SK-N-SH (cell line): ENCODE measurements at regions not wholly inside any gene's neighbourhood (a gene's known extent, or its start where the extent isn't known, plus 50 kb on each side); places are given as distances from the start of the nearest gene placed in this dataset.

ENCODE experiments used
- CTCF ChIA-PET: fragments of 300-600, 350-600 bp; formaldehyde crosslinking; extraction: SDS; loops from one replicate; lab custom pipeline; 2021; lab: Yijun Ruan, JAX
- POLR2A ChIA-PET: fragments of 350-600 bp; sonication (Branson Sonifier 250); formaldehyde crosslinking; extraction: SDS; loops from one replicate; lab custom pipeline; 2020; ENCODE audit warnings: antibody characterized with exemption, inconsistent platforms; lab: Yijun Ruan, JAX
- DNase-seq: peaks from one replicate; pipeline ENCODE4 v3.0.0; 2012
- H2AFZ ChIP-seq: fragments of 200-600 bp; sonication (generic); 2 replicates; pipeline ENCODE4 v1.8.1; 2016; ENCODE audit warnings: antibody characterized with exemption, mild to moderate bottlenecking, low read depth
- H3F3A ChIP-seq: fragments of 200-600 bp; sonication (generic); replicated peaks from 2 replicates; pipeline ENCODE3; 2016; ENCODE audit warnings: antibody characterized with exemption, mild to moderate bottlenecking; ENCODE audit not compliant: insufficient read depth
- H3K27ac ChIP-seq, 2 experiments: fragments of 200-500 bp in 1 of 2; fragments of 200-600 bp in 1 of 2; sonication (Bioruptor generic) in 1 of 2; sonication (generic), shearing (Covaris generic) in 1 of 2; 2 replicates each; pipeline versions ENCODE4 v1.5.1 to v1.6.1; 2014 to 2016; ENCODE audit warnings: low read depth in 2 of 2, inconsistent platforms in 1 of 2, low read length in 1 of 2, mild to moderate bottlenecking in 1 of 2, mixed read lengths in 1 of 2
- H3K27me3 ChIP-seq: fragments of 200-600 bp; sonication (generic), shearing (Covaris generic); 2 replicates; pipeline ENCODE4 v1.6.1; 2016; ENCODE audit warnings: mixed run types; ENCODE audit not compliant: insufficient read depth
- H3K36me3 ChIP-seq, 2 experiments: fragments of 200-500 bp in 1 of 2; fragments of 200-600 bp in 1 of 2; sonication (Bioruptor generic) in 1 of 2; sonication (generic) in 1 of 2; replicated peaks in 1 of 2; 2 replicates each; pipeline versions ENCODE3 to v1.5.1; 2014 to 2016; ENCODE audit warnings: low read length in 1 of 2, mild to moderate bottlenecking in 1 of 2; ENCODE audit not compliant: insufficient read depth in 2 of 2, control insufficient read depth in 1 of 2
- H3K4me1 ChIP-seq, 2 experiments: fragments of 200-500 bp in 1 of 2; fragments of 200-600 bp in 1 of 2; sonication (Bioruptor generic) in 1 of 2; sonication (generic), shearing (Covaris generic) in 1 of 2; 2 replicates each; pipeline versions ENCODE4 v1.5.1 to v1.6.1; 2014 to 2016; ENCODE audit warnings: low read depth in 1 of 2, low read length in 1 of 2, mixed run types in 1 of 2; ENCODE audit not compliant: insufficient read depth in 2 of 2, control insufficient read depth in 1 of 2
- H3K4me2 ChIP-seq: fragments of 200-600 bp; sonication (generic), shearing (Covaris generic); 2 replicates; pipeline ENCODE4 v1.6.1; 2017; ENCODE audit warnings: mixed run types
- H3K4me3 ChIP-seq, 2 experiments: fragments of 200-500 bp in 1 of 2; fragments of 200-600 bp in 1 of 2; sonication (Bioruptor generic) in 1 of 2; sonication (generic), shearing (Covaris generic) in 1 of 2; 2 replicates each; pipeline versions ENCODE4 v1.5.1 to v1.8.1; 2014 to 2016; ENCODE audit warnings: low read depth in 2 of 2, inconsistent platforms in 1 of 2, low read length in 1 of 2, mild to moderate bottlenecking in 1 of 2, mixed read lengths in 1 of 2, moderate library complexity in 1 of 2
- H3K79me2 ChIP-seq: fragments of 200-600 bp; sonication (generic); 2 replicates; pipeline ENCODE4 v1.8.1; 2017; ENCODE audit warnings: mild to moderate bottlenecking; ENCODE audit not compliant: insufficient read depth
- H3K9ac ChIP-seq: fragments of 200-600 bp; sonication (generic); 2 replicates; pipeline ENCODE4 v1.6.1; 2017; ENCODE audit warnings: mixed run types
- H3K9me2 ChIP-seq: fragments of 200-600 bp; sonication (generic); 2 replicates; pipeline ENCODE4 v1.6.1; 2017; ENCODE audit warnings: mixed run types
- H3K9me3 ChIP-seq: fragments of 200-600 bp; sonication (generic); 2 replicates; pipeline ENCODE4 v1.6.1; 2017; ENCODE audit warnings: mixed run types, mild to moderate bottlenecking, moderate library complexity
- H4K20me1 ChIP-seq: fragments of 200-600 bp; sonication (generic); 2 replicates; pipeline ENCODE4 v1.6.1; 2017; ENCODE audit warnings: mild to moderate bottlenecking, mixed run types; ENCODE audit not compliant: insufficient read depth
- CHD2 ChIP-seq: fragments of 150-350 bp; IDR thresholded peaks from 2 replicates; pipeline ENCODE4 v1.6.1; 2018; ENCODE audit warnings: low read length; ENCODE audit not compliant: partially characterized antibody
- EP300 ChIP-seq, 2 experiments: IDR thresholded peaks; 2 replicates each; pipeline versions ENCODE4 v1.4.0 to v1.6.1; 2012; ENCODE audit warnings: borderline replicate concordance in 1 of 2, low read depth in 1 of 2, low read length in 1 of 2
- FOSL2 ChIP-seq: IDR thresholded peaks from 2 replicates; pipeline ENCODE4 v1.4.0; 2012; ENCODE audit warnings: low read depth, mild to moderate bottlenecking, moderate library complexity, borderline replicate concordance
- FOXJ3 ChIP-seq: sonication (generic); formaldehyde crosslinking; IDR thresholded peaks from 2 replicates; pipeline ENCODE4 v1.5.1; 2020; ENCODE audit warnings: mild to moderate bottlenecking, missing genetic modification reagents
- GABPA ChIP-seq: IDR thresholded peaks from 2 replicates; pipeline ENCODE4 v1.4.0; 2012; ENCODE audit warnings: low read depth, mild to moderate bottlenecking
- GATA2 ChIP-seq: sonication (generic); formaldehyde crosslinking; IDR thresholded peaks from 2 replicates; pipeline ENCODE4 v1.5.0; 2020; ENCODE audit warnings: mild to moderate bottlenecking, missing genetic modification reagents
- JUND ChIP-seq: IDR thresholded peaks from 2 replicates; pipeline ENCODE4 v1.4.0; 2012
- MEF2A ChIP-seq: IDR thresholded peaks from 2 replicates; pipeline ENCODE4 v1.4.0; 2012; ENCODE audit warnings: low read depth, borderline replicate concordance
- MXI1 ChIP-seq: IDR thresholded peaks from 2 replicates; pipeline ENCODE4 v1.6.1; 2012; ENCODE audit warnings: mild to moderate bottlenecking, low read depth, low read length, improper control_type of control experiment
- NFIC ChIP-seq: IDR thresholded peaks from 2 replicates; pipeline ENCODE4 v1.4.0; 2012; ENCODE audit warnings: borderline replicate concordance
- SMC3 ChIP-seq: IDR thresholded peaks from 2 replicates; pipeline ENCODE4 v1.6.1; 2012; ENCODE audit warnings: low read depth, low read length, improper control_type of control experiment
- TCF12 ChIP-seq: IDR thresholded peaks from 2 replicates; pipeline ENCODE4 v1.4.0; 2012
- WGBS: methylation state at CpG from one replicate; pipeline ENCODE4 v1.1.6; 2017; ENCODE audit warnings: low lambda C conversion rate; 5-methylcytosine and 5-hydroxymethylcytosine counted together
- TF ChIP-seq, protein P1 (sequence below): fragments of 150-350 bp; IDR thresholded peaks from 2 replicates; pipeline ENCODE4 v1.6.1; 2017; ENCODE audit warnings: antibody characterized with exemption, low read length, low read depth, borderline replicate concordance
- TF ChIP-seq, protein P2 (sequence below): fragments of 200-600 bp; sonication (generic); IDR thresholded peaks from 2 replicates; pipeline ENCODE4 v1.6.1; 2017; ENCODE audit warnings: antibody characterized with exemption, mild to moderate bottlenecking, moderate library complexity
- TF ChIP-seq, protein P3 (sequence below): IDR thresholded peaks from 2 replicates; pipeline ENCODE4 v1.4.0; 2012; ENCODE audit warnings: low read depth, borderline replicate concordance
- TF ChIP-seq, protein P4 (sequence below): IDR thresholded peaks from 2 replicates; pipeline ENCODE4; 2012
- TF ChIP-seq, protein P5 (sequence below): fragments of 150-350 bp; IDR thresholded peaks from 2 replicates; pipeline ENCODE4 v1.6.1; 2016; ENCODE audit warnings: mild to moderate bottlenecking, low read depth, low read length

DNA sequence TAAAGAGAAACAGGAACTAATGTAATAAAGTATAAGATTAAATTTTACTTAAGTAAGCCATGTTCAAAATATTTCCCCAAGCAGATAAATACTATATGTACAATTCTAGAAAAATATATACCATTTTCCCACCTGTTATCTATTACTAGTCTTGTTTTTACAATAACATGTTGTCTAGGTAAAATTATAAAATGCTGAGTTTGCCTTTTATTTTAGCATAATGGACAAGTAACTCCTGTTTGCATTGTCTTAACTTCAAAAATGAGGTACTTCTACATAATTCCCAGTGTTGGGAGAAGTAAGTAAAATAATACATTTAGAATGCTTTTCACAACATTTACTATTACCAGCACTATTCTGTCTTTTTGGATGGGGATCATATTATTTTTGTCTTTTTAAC lies 800.5 kb downstream of the SLITRK6 start (continued):
- TF ChIP-seq GABPA, result no peak
- TF ChIP-seq, all 33 proteins: peak for 0

DNA sequence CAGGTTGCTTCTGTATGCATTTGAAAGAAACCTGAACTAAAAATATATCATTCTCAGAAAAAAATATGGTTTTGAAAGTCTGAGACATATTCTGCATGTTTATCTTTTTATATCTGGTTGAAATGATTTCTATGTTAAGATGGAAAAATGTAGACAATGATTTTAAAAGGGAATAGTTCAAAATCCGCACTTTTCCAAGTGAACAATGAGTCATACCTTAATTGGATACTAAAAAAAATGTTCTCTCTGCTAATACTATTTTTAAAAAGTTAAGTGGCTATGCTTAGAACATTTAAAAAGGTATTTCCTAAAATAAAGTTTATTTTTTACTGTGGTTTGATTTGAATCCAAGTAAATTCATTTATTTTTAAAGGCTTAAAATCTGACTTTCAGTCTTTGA lies 801.4 kb downstream of the SLITRK6 start:
- TF ChIP-seq EP300 (IDR thresholded peaks at IDR 0.05; ENCODE audit: borderline replicate concordance in 1 of 2, low read depth in 1 of 2, low read length in 1 of 2) (0 out of 4 replicates have a peak, but pooled peaks of 1 of the 2 experiments have one; percentile 49), FOSL2 (peak; percentile 47; the same call in 1 of the 2 replicates), MXI1 (no peak), NFIC (peak; percentile 23; the same call in 1 of the 2 replicates), MEF2A (peak; percentile 76; the same call in 1 of the 2 replicates), TCF12 (peak; percentile 17), JUND (peak; percentile 53; the same call in 1 of the 2 replicates)
- TF ChIP-seq, protein P1, sequence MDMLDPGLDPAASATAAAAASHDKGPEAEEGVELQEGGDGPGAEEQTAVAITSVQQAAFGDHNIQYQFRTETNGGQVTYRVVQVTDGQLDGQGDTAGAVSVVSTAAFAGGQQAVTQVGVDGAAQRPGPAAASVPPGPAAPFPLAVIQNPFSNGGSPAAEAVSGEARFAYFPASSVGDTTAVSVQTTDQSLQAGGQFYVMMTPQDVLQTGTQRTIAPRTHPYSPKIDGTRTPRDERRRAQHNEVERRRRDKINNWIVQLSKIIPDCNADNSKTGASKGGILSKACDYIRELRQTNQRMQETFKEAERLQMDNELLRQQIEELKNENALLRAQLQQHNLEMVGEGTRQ, result no peak
- TF ChIP-seq, protein P2, sequence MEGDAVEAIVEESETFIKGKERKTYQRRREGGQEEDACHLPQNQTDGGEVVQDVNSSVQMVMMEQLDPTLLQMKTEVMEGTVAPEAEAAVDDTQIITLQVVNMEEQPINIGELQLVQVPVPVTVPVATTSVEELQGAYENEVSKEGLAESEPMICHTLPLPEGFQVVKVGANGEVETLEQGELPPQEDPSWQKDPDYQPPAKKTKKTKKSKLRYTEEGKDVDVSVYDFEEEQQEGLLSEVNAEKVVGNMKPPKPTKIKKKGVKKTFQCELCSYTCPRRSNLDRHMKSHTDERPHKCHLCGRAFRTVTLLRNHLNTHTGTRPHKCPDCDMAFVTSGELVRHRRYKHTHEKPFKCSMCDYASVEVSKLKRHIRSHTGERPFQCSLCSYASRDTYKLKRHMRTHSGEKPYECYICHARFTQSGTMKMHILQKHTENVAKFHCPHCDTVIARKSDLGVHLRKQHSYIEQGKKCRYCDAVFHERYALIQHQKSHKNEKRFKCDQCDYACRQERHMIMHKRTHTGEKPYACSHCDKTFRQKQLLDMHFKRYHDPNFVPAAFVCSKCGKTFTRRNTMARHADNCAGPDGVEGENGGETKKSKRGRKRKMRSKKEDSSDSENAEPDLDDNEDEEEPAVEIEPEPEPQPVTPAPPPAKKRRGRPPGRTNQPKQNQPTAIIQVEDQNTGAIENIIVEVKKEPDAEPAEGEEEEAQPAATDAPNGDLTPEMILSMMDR, result no peak
- TF ChIP-seq, all 33 proteins: peak for 6
- Histone ChIP-seq H3K9me2 (no peaks in the 10 kb centered on the region), H4K20me1 (no peaks in the 10 kb centered on the region), H3K4me1 (peaks cover 0 to 3% of the 10 kb centered on the region in 2 experiments; a peak in 2 of 4 replicates), H3K27ac (peak overlapping the region; percentile 52 to 67; a peak in 3 of 4 replicates), H3K9ac (no peak overlapping the region), H3K79me2 (no peaks in the 10 kb centered on the region), H3K27me3 (no peaks in the 10 kb centered on the region), H3K9me3 (no peaks in the 10 kb centered on the region), H3K4me2 (peak overlapping the region; percentile 27; the same call in 1 of the 2 replicates), H3F3A (peaks cover 21% of the 10 kb centered on the region), H3K4me3 (no peak overlapping the region), H2AFZ (peak overlapping the region; percentile 77), H3K36me3 (no peaks in the 10 kb centered on the region)
- WGBS, result 15% methylated on average over 1 of the region's 1 CpG
- ChIA-PET POLR2A (no interaction called here), CTCF (no interaction called here)
- DNase-seq, result no peak

DNA sequence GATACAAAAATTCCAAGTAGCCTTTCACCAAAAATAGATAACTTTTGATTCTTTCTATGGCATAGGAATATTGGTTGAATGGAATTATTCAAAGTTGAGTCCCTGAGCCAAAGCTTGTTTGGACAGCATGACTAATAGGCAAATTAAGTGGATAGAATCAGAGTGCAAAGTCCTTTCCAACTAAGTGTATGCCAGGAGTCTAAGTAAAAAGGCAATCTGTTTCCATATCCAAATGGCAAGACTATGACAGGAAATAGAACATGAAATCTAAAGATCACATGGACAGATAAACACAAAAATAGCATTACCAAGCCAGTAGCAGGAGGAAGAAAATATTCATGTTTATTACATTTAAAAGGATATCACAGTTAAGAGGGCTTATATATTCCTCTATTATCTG lies 804.6 kb downstream of the SLITRK6 start:
- H3K27ac ChIP-seq, result peak overlapping the region; percentile 23 to 64; a peak in 2 of 4 replicates
- no peaks in the 10 kb centered on the region for H3K79me2 ChIP-seq
- peaks cover 0 to 3% of the 10 kb centered on the region in 2 experiments; a peak in 2 of 4 replicates for H3K4me1 ChIP-seq
- H3K9me3 ChIP-seq, result no peaks in the 10 kb centered on the region
- H3K36me3 ChIP-seq, result no peaks in the 10 kb centered on the region
- ChIA-PET POLR2A (no interaction called here), CTCF (no interaction called here)
- H3K9ac ChIP-seq, result no peak overlapping the region
- no peak overlapping the region for H3K4me2 ChIP-seq
- peak; percentile 34 for DNase-seq
- no peaks in the 10 kb centered on the region for H3K27me3 ChIP-seq
- H3K9me2 ChIP-seq, result no peaks in the 10 kb centered on the region
- no peak overlapping the region for H3K4me3 ChIP-seq
- H2AFZ ChIP-seq, result no peak overlapping the region
- no peaks in the 10 kb centered on the region for H4K20me1 ChIP-seq
- peaks cover 21% of the 10 kb centered on the region for H3F3A ChIP-seq
- TF ChIP-seq, protein P3, sequence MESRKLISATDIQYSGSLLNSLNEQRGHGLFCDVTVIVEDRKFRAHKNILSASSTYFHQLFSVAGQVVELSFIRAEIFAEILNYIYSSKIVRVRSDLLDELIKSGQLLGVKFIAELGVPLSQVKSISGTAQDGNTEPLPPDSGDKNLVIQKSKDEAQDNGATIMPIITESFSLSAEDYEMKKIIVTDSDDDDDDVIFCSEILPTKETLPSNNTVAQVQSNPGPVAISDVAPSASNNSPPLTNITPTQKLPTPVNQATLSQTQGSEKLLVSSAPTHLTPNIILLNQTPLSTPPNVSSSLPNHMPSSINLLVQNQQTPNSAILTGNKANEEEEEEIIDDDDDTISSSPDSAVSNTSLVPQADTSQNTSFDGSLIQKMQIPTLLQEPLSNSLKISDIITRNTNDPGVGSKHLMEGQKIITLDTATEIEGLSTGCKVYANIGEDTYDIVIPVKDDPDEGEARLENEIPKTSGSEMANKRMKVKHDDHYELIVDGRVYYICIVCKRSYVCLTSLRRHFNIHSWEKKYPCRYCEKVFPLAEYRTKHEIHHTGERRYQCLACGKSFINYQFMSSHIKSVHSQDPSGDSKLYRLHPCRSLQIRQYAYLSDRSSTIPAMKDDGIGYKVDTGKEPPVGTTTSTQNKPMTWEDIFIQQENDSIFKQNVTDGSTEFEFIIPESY, result no peak
- no peak for TF ChIP-seq MXI1
- TF ChIP-seq, protein P4, sequence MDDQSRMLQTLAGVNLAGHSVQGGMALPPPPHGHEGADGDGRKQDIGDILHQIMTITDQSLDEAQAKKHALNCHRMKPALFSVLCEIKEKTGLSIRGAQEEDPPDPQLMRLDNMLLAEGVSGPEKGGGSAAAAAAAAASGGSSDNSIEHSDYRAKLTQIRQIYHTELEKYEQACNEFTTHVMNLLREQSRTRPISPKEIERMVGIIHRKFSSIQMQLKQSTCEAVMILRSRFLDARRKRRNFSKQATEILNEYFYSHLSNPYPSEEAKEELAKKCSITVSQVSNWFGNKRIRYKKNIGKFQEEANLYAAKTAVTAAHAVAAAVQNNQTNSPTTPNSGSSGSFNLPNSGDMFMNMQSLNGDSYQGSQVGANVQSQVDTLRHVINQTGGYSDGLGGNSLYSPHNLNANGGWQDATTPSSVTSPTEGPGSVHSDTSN, result peak; percentile 82
- TF ChIP-seq EP300 (IDR thresholded peaks at IDR 0.05; ENCODE audit: borderline replicate concordance in 1 of 2, low read depth in 1 of 2, low read length in 1 of 2), result peak; percentile 60 to 80; a peak in 3 of 4 replicates
- TF ChIP-seq FOXJ3 (CRISPR knock-in tag), result no peak
- no peak for TF ChIP-seq CHD2
- TF ChIP-seq, protein P1, result no peak
- TF ChIP-seq GATA2 (CRISPR knock-in tag), result peak; percentile 53; the same call in 1 of the 2 replicates
- TF ChIP-seq, protein P5, sequence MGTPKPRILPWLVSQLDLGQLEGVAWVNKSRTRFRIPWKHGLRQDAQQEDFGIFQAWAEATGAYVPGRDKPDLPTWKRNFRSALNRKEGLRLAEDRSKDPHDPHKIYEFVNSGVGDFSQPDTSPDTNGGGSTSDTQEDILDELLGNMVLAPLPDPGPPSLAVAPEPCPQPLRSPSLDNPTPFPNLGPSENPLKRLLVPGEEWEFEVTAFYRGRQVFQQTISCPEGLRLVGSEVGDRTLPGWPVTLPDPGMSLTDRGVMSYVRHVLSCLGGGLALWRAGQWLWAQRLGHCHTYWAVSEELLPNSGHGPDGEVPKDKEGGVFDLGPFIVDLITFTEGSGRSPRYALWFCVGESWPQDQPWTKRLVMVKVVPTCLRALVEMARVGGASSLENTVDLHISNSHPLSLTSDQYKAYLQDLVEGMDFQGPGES, result no peak
- peak; percentile 82; the same call in 1 of the 2 replicates for TF ChIP-seq MEF2A
- TF ChIP-seq SMC3, result no peak
